ENCODE measurements at regions not wholly inside any gene's neighbourhood (a gene's known extent, or its start where the extent isn't known, plus 50 kb on each side); places are given as distances from the start of the nearest gene placed in this dataset.

DNA sequence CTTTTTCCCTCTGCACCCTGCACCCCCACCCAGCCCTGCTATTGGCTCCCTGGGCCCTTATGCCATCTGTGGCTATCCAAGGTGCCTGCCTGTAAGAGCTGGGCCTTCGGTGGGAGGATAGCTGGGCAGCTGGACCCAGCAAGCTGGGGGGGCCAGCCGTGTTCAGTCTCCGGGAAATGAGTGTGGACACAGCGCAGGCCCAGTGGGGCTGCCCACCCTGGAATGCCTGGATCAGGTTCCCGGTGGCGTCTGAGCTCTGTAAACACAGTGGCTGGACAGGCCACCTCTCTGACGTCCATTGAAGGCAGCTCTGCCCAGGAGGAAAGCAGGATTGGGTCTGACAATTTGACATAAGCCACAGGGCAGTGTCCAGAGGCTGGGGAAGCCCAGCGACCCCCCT is 127.8 kb downstream of the FOXD2 start:
- no peak for TF ChIP-seq TAF1 (IDR thresholded peaks at IDR 0.05; ENCODE audit: borderline replicate concordance, insufficient read depth, low read length)
- no peak for TF ChIP-seq POLR2AphosphoS5 (IDR thresholded peaks at IDR 0.05; ENCODE audit: low read depth, low read length)
- TF ChIP-seq SIN3A (IDR thresholded peaks at IDR 0.05; ENCODE audit: borderline replicate concordance, insufficient read depth, low read length), result no peak
